B cell (primary cell): ENCODE measurements at regions not wholly inside any gene's neighbourhood (a gene's known extent, or its start where the extent isn't known, plus 50 kb on each side); places are given as distances from the start of the nearest gene placed in this dataset.

Experiments used
- ATAC-seq: fragments of 200-7000 bp; cut with Tn5 transposase; one replicate; pipeline ENCODE4 v1.10.0; 2021; ENCODE audit warnings: low read depth, mild to moderate bottlenecking, moderate number of reproducible peaks, moderate library complexity
- CTCF ChIA-PET: fragments of 350-600 bp; sonication (Branson Sonifier 250); formaldehyde crosslinking; loops from one replicate; lab custom pipeline; 2021; ENCODE audit warnings: antibody characterized with exemption, inconsistent platforms; lab: Charles Lee
- POLR2A ChIA-PET: fragments of 350-600 bp; sonication (Branson Sonifier 250); formaldehyde crosslinking; loops from one replicate; lab custom pipeline; 2021; ENCODE audit warnings: antibody characterized with exemption; lab: Charles Lee
- DNase-seq: peaks from one replicate; pipeline ENCODE4 v3.0.0; 2013
- H2AFZ ChIP-seq: 2 replicates; pipeline ENCODE4 v1.6.1; 2012; ENCODE audit warnings: mild to moderate bottlenecking, low read depth, low read length; ENCODE audit not compliant: insufficient read depth, poor library complexity, severe bottlenecking
- H3K27ac ChIP-seq, 2 donors: 1 replicate in 1 of 2; 2 replicates in 1 of 2; pipeline ENCODE4 v1.5.1; 2012 to 2013; ENCODE audit warnings: low read length in 2 of 2, mild to moderate bottlenecking in 2 of 2, moderate library complexity in 1 of 2
- H3K27me3 ChIP-seq, 4 experiments: fragments of 200-600 bp in 1 of 4; sonication (generic) in 1 of 4; replicated peaks in 1 of 4; 1 replicate in 2 of 4; 2 replicates in 2 of 4; pipeline versions ENCODE4 v1.6.1 to v1.7.0; 2013 to 2016; ENCODE audit warnings: low read length in 3 of 4, mild to moderate bottlenecking in 2 of 4, mixed read lengths in 1 of 4, moderate library complexity in 1 of 4; ENCODE audit not compliant: insufficient read depth in 4 of 4, control insufficient read depth in 3 of 4; ENCODE audit errors: control extremely low read depth in 1 of 4
- H3K36me3 ChIP-seq, 2 experiments: replicated peaks in 1 of 2; 1 replicate in 1 of 2; 2 replicates in 1 of 2; pipeline versions ENCODE4 v1.6.1 to v1.7.1; 2013; ENCODE audit warnings: low read length in 1 of 2; ENCODE audit not compliant: insufficient read depth in 2 of 2, control insufficient read depth in 1 of 2; ENCODE audit errors: control extremely low read depth in 1 of 2, extremely low read depth in 1 of 2
- H3K4me1 ChIP-seq, 2 donors: fragments of 200-600 bp in 1 of 2; sonication (generic) in 1 of 2; 1 replicate in 1 of 2; 2 replicates in 1 of 2; pipeline versions ENCODE4 v1.5.1 to v1.6.1; 2013 to 2017; ENCODE audit warnings: low read length in 2 of 2; ENCODE audit not compliant: control insufficient read depth in 2 of 2, insufficient read depth in 2 of 2
- H3K4me2 ChIP-seq: replicated peaks from 2 replicates; pipeline ENCODE3; 2012; ENCODE audit warnings: mild to moderate bottlenecking, low read depth, low read length; ENCODE audit not compliant: poor library complexity, severe bottlenecking
- H3K4me3 ChIP-seq, 5 experiments: fragments of 200-600 bp in 1 of 5; sonication (generic) in 1 of 5; 1 replicate in 3 of 5; 2 replicates in 2 of 5; pipeline versions ENCODE4 v1.5.1 to v1.7.0; 2011 to 2016; ENCODE audit warnings: low read length in 4 of 5, mild to moderate bottlenecking in 4 of 5, low read depth in 2 of 5, control low read depth in 1 of 5, moderate library complexity in 1 of 5; ENCODE audit not compliant: insufficient read depth in 1 of 5; ENCODE audit errors: control extremely low read depth in 1 of 5, extremely low read depth in 1 of 5
- H3K79me2 ChIP-seq: fragments of 200-600 bp; sonication (generic); one replicate; pipeline ENCODE4 v1.6.0; 2016; ENCODE audit warnings: low read length; ENCODE audit not compliant: control insufficient read depth, insufficient read depth
- H3K9ac ChIP-seq: fragments of 200-600 bp; sonication (generic); 2 replicates; pipeline ENCODE4 v1.6.1; 2017; ENCODE audit warnings: mild to moderate bottlenecking, low read length, moderate library complexity
- H3K9me3 ChIP-seq, 3 donors: one replicate each; pipeline versions ENCODE4 v1.6.1 to v1.7.1; 2013; ENCODE audit warnings: low read length in 2 of 3; ENCODE audit not compliant: control insufficient read depth in 2 of 3, insufficient read depth in 1 of 3; ENCODE audit errors: control extremely low read depth in 1 of 3
- H4K20me1 ChIP-seq: 2 replicates; pipeline ENCODE4 v1.6.0; 2012; ENCODE audit warnings: mild to moderate bottlenecking, low read length; ENCODE audit not compliant: insufficient read depth, control insufficient read depth, poor library complexity, severe bottlenecking
- H3K27ac Mint-ChIP-seq: one replicate; pipeline ENCODE4 v1.8.0; 2021; ENCODE audit warnings: mixed read lengths
- H3K27me3 Mint-ChIP-seq: one replicate; pipeline ENCODE4 v1.8.0; 2021; ENCODE audit warnings: mixed read lengths
- H3K4me1 Mint-ChIP-seq: one replicate; pipeline ENCODE4 v1.8.0; 2021; ENCODE audit warnings: mixed read lengths
- H3K4me3 Mint-ChIP-seq: one replicate; pipeline ENCODE4 v1.8.0; 2021; ENCODE audit warnings: mixed read lengths
- H3K9me3 Mint-ChIP-seq: one replicate; pipeline ENCODE4 v1.8.0; 2022; ENCODE audit warnings: mixed read lengths; ENCODE audit not compliant: insufficient read depth
- CTCF ChIP-seq: fragments of 200-600 bp; IDR thresholded peaks from one replicate; pipeline ENCODE4 v1.8.0; 2022; ENCODE audit warnings: antibody characterized with exemption, mild to moderate bottlenecking
- EZH2 ChIP-seq: IDR thresholded peaks from 2 replicates; pipeline ENCODE4 v1.6.1; 2012; ENCODE audit warnings: borderline replicate concordance, low read depth, mild to moderate bottlenecking, moderate library complexity, low read length; ENCODE audit not compliant: insufficient read depth, poor library complexity, severe bottlenecking
- WGBS: methylation state at CpG from one replicate; pipeline ENCODE4 v1.1.5; 2013; ENCODE audit warnings: missing lambda C conversion rate; ENCODE audit not compliant: insufficient coverage; 5-methylcytosine and 5-hydroxymethylcytosine counted together
- intact Hi-C: fragments of 100-400 bp; cut with micrococcal nuclease; formaldehyde crosslinking; loops from one replicate; pipeline ENCODE4 v1.10.0; 2022

- DNase-seq, result no peak
- no peaks in the 10 kb centered on the region for H3K9me3 ChIP-seq
- ChIA-PET CTCF (no interaction called here), POLR2A (no interaction called here)
- no peak overlapping the region for H2AFZ ChIP-seq
- H3K27ac ChIP-seq, result no peak overlapping the region
- H3K27me3 Mint-ChIP-seq, result peaks cover 4% of the 10 kb centered on the region
- H3K27me3 ChIP-seq, result no peaks in the 10 kb centered on the region
- no peaks in the 10 kb centered on the region for H3K4me1 Mint-ChIP-seq
- H3K4me1 ChIP-seq, result no peaks in the 10 kb centered on the region
- H3K27ac Mint-ChIP-seq, result no peak overlapping the region
- TF ChIP-seq EZH2, result no peak
- TF ChIP-seq CTCF, result no peak
- H3K4me3 ChIP-seq, result no peak overlapping the region
- no peaks in the 10 kb centered on the region for H3K36me3 ChIP-seq
- H3K4me2 ChIP-seq, result no peak overlapping the region
- no peaks in the 10 kb centered on the region for H3K79me2 ChIP-seq
- intact Hi-C loops, result no loop called here
- no peaks in the 10 kb centered on the region for H4K20me1 ChIP-seq
- no peak for ATAC-seq
- H3K9me3 Mint-ChIP-seq, result no peaks in the 10 kb centered on the region
- no peak overlapping the region for H3K4me3 Mint-ChIP-seq
- no peak overlapping the region for H3K9ac ChIP-seq
These were observed 214.4 kb downstream of the ALDH8A1 start for GRCh38 chr6:134735461-134735860.

- no peak overlapping the region for H3K9ac ChIP-seq
- WGBS, result 99% methylated on average over 5 of the region's 6 CpGs
- H3K4me1 Mint-ChIP-seq, result no peaks in the 10 kb centered on the region
- H3K27ac Mint-ChIP-seq, result no peak overlapping the region
- ChIA-PET POLR2A (no interaction called here), CTCF (no interaction called here)
- no peak for DNase-seq
- no peak overlapping the region for H3K4me3 ChIP-seq
- no peak overlapping the region for H3K4me2 ChIP-seq
- no peaks in the 10 kb centered on the region for H3K79me2 ChIP-seq
- no peaks in the 10 kb centered on the region for H3K9me3 ChIP-seq
- H3K36me3 ChIP-seq, result no peaks in the 10 kb centered on the region
- intact Hi-C loops, result no loop called here
- H4K20me1 ChIP-seq, result no peaks in the 10 kb centered on the region
- H3K27me3 ChIP-seq, result no peaks in the 10 kb centered on the region
- H3K9me3 Mint-ChIP-seq, result no peaks in the 10 kb centered on the region
- no peak for ATAC-seq
- H2AFZ ChIP-seq, result no peak overlapping the region
- no peak overlapping the region for H3K4me3 Mint-ChIP-seq
- peaks cover 4% of the 10 kb centered on the region for H3K27me3 Mint-ChIP-seq
- TF ChIP-seq EZH2 (no peak), CTCF (no peak)
- H3K4me1 ChIP-seq, result no peaks in the 10 kb centered on the region
- H3K27ac ChIP-seq, result no peak overlapping the region
These were observed 215.5 kb downstream of the ALDH8A1 start for GRCh38 chr6:134734312-134734869.
